ELF-1 (cell line): ENCODE measurements at regions not wholly inside any gene's neighbourhood (a gene's known extent, or its start where the extent isn't known, plus 50 kb on each side); places are given as distances from the start of the nearest gene placed in this dataset.
"Not testable (repeated sequence)": the region's sequence is repeated elsewhere in the genome, so short reads cannot be mapped to it uniquely, and the experiment has no call there.

Experiments used
- DNase-seq: peaks from one replicate; pipeline ENCODE4 v3.0.0-alpha.2; 2016; ENCODE audit warnings: low read depth, low spot score

GRCh38 chr12:102728506-102729242 lies 188.4 kb downstream of the PAH start:
- no peak for DNase-seq

- DNase-seq: no peak
Observed at GRCh38 chr12:102726686-102727085, 190.4 kb downstream of the PAH start.

GRCh38 chr12:102722147-102722546 lies 194.9 kb downstream of the PAH start:
- DNase-seq: peak; percentile 16

- DNase-seq: no peak
Observed at GRCh38 chr12:102708108-102708507, 208.9 kb downstream of the PAH start.

GRCh38 chr12:102702447-102703114 lies 214.5 kb downstream of the PAH start:
- DNase-seq: peak; percentile 31

- no peak for DNase-seq
Observed at GRCh38 chr12:102696045-102696444, 215.7 kb upstream of the IGF1 start.

- no peak for DNase-seq
Observed at GRCh38 chr12:102694903-102695302, 214.5 kb upstream of the IGF1 start.

- DNase-seq: no peak
Observed at GRCh38 chr12:102691773-102692555, 211.6 kb upstream of the IGF1 start.

GRCh38 chr12:102690253-102690652 lies 209.9 kb upstream of the IGF1 start:
- no peak for DNase-seq

GRCh38 chr12:102689701-102690100 lies 209.3 kb upstream of the IGF1 start:
- no peak for DNase-seq

- no peak for DNase-seq
Observed at GRCh38 chr12:102687523-102687922, 207.2 kb upstream of the IGF1 start.

GRCh38 chr12:102685841-102686240 lies 205.5 kb upstream of the IGF1 start:
- no peak for DNase-seq

GRCh38 chr12:102685172-102685571 lies 204.8 kb upstream of the IGF1 start:
- no peak for DNase-seq

GRCh38 chr12:102682366-102683289 lies 202.3 kb upstream of the IGF1 start:
- DNase-seq: no peak

- no peak for DNase-seq
Observed at GRCh38 chr12:102681747-102682146, 201.4 kb upstream of the IGF1 start.

GRCh38 chr12:102681309-102681708 lies 200.9 kb upstream of the IGF1 start:
- no peak for DNase-seq

- DNase-seq: no peak
Observed at GRCh38 chr12:102680304-102680703, 199.9 kb upstream of the IGF1 start.

GRCh38 chr12:102676812-102677211 lies 196.4 kb upstream of the IGF1 start:
- DNase-seq: no peak

- DNase-seq: no peak
Observed at GRCh38 chr12:102675672-102676071, 195.3 kb upstream of the IGF1 start.

GRCh38 chr12:102673606-102674005 lies 193.2 kb upstream of the IGF1 start:
- no peak for DNase-seq

- DNase-seq: not testable (repeated sequence)
Observed at GRCh38 chr12:102672212-102672611, 191.8 kb upstream of the IGF1 start.
